Erythroblast (primary cell): ENCODE measurements at regions not wholly inside any gene's neighbourhood (a gene's known extent, or its start where the extent isn't known, plus 50 kb on each side); places are given as distances from the start of the nearest gene placed in this dataset.

Experiments
- GATA1 ChIP-seq: IDR thresholded peaks from 2 replicates; pipeline ENCODE4 v1.6.1; 2011; ENCODE audit warnings: low read depth, mild to moderate bottlenecking, control low read depth, low read length, moderate library complexity
- POLR2A ChIP-seq: IDR thresholded peaks from 2 replicates; pipeline ENCODE4 v1.6.1; 2011; ENCODE audit warnings: mild to moderate bottlenecking, low read length

DNA sequence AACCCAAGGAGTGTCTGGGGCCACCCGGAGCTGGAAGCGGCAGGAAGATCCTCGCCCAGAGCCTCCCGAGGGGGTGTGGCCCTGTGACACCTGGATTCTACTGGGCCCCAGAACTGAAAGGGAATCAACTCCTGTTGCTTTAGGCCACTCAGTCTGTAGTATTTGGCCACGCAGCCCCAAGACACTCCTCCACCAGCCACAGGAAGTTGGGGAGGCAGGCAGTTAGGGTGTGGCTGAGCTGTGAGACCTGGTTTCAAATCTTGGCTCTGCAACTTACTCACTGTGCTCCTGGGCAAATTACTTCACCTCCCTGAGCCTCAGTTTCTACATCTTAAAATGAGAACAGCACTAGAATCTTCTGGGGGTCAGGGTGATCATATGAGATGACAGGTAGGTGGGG lies 119.8 kb upstream of the PPP1R26 start:
- TF ChIP-seq POLR2A (no peak), GATA1 (no peak)
